ENCODE measurements at regions not wholly inside any gene's neighbourhood (a gene's known extent, or its start where the extent isn't known, plus 50 kb on each side); places are given as distances from the start of the nearest gene placed in this dataset.
A peak's percentile ranks its signal among the peaks of the same experiment; 100 is the strongest.

DNA sequence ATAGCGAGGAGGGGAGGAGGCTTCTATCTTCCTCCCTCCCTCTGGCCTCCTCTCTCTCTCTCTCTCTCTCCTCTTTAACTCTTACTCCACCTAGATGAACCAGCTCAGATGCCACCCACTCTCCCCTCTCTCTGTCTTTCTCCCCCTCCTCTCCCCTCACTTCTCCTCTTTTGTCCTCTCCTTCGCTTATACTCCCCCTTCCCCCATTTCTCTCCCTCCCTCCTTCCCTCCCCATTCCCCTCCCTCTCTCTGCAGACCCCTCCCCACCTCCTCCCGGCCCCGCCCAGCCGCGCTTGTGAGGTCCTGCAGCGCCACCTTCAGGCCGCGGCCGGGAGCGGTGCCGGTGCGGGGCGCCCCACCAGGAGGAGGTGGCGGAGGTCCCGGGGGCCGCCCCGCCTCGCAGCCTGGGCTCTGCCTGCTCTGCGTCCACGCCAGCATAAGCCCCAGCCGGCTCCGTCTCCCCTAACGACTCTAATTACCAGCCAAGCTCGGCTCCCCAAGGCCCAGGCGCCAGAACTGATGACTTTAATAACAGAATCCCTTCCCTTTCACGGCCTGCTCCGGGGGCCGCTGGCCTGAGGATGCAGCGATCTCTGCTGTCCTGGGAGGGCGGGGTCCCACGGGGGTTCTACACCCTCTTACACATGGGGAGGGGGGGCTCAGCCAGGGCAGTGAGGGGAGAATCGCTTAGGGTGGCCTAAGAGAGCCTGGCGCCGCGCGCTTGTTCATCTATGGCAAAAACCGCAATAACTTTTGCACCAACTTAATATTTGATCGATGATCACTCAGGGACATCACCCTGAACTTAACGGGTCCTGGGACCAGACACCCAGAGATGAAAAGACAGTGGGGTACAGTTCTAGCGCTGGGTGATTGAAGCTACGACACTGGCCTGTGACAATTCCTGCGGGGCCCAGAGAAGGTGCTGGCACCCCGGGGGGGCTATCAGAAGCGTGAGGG is 637.3 kb downstream of the MATN1 start:
- no peaks in the 10 kb centered on the region for H4K20me1 ChIP-seq (ENCODE audit: insufficient read depth)
- CTCF ChIA-PET, result interaction anchor here (0.6 to 1.7 kb wide), 13 partner anchors 10 to 670 kb away, joined by 3 to 8 read pairs (median 4); no protein-coding TSS in a partner anchor
- H3K9me3 ChIP-seq (ENCODE audit: control insufficient read depth in 1 of 2, insufficient read depth in 1 of 2, low read depth in 1 of 2, low read length in 2 of 2), result peaks cover 0 to 5% of the 10 kb centered on the region in 2 experiments; a peak in 1 of 4 replicates
- RAD21 ChIA-PET (ENCODE audit: low non-redundant PET in 1 of 2, low total read pairs in 2 of 2, uncharacterized antibody in 2 of 2, unreplicated experiment in 2 of 2), result interaction anchor here (0.6 to 1.6 kb wide), 3 partner anchors 45 to 293 kb away, joined by 3 to 4 read pairs (median 3); no protein-coding TSS in a partner anchor
- H3K36me3 ChIP-seq (ENCODE audit: control insufficient read depth in 1 of 2, insufficient read depth in 2 of 2, low read length in 2 of 2), result no peaks in the 10 kb centered on the region
- H3K27me3 ChIP-seq (ENCODE audit: insufficient read depth, low read length), result no peaks in the 10 kb centered on the region
- DNase-seq (ENCODE audit: low read depth, low spot score), result no peak
- intact Hi-C loops (cut with micrococcal nuclease), result loop anchor here (1.0 to 10.0 kb wide), 4 partner anchors 211 to 621 kb away; no protein-coding TSS in a partner anchor
- BruUV-seq (replicated peaks), result no TSS peak
- no peaks in the 10 kb centered on the region for H3K79me2 ChIP-seq (ENCODE audit: insufficient read depth, low read length)
- ATAC-seq, result peak; percentile 76
- H3K4me3 ChIP-seq (replicated peaks in 1 of 2; ENCODE audit: low read depth in 1 of 2, low read length in 2 of 2), result no peak overlapping the region
- peak overlapping the region; percentile 40; the same call in 1 of the 2 replicates for H3K4me2 ChIP-seq (ENCODE audit: low read length)
- no peak overlapping the region for H3K27ac ChIP-seq (ENCODE audit: low read depth, low read length)
- POLR2A ChIA-PET, result no interaction called here
- H3K9me2 ChIP-seq (ENCODE audit: insufficient read depth), result no peaks in the 10 kb centered on the region
- peaks cover 16 to 31% of the 10 kb centered on the region in 2 experiments for H3K4me1 ChIP-seq (ENCODE audit: control insufficient read depth in 1 of 2, insufficient read depth in 2 of 2, low read length in 2 of 2)
- no peak overlapping the region for H2AFZ ChIP-seq (ENCODE audit: low read depth, low read length, poor library complexity, severe bottlenecking)
- H3K9ac ChIP-seq (ENCODE audit: low read length), result no peak overlapping the region
- TF ChIP-seq RAD21 (IDR thresholded peaks at IDR 0.05; ENCODE audit: low read depth) (peak; percentile 83), SIN3A (IDR thresholded peaks at IDR 0.05; ENCODE audit: low read depth) (no peak)
- TF ChIP-seq, protein P1, sequence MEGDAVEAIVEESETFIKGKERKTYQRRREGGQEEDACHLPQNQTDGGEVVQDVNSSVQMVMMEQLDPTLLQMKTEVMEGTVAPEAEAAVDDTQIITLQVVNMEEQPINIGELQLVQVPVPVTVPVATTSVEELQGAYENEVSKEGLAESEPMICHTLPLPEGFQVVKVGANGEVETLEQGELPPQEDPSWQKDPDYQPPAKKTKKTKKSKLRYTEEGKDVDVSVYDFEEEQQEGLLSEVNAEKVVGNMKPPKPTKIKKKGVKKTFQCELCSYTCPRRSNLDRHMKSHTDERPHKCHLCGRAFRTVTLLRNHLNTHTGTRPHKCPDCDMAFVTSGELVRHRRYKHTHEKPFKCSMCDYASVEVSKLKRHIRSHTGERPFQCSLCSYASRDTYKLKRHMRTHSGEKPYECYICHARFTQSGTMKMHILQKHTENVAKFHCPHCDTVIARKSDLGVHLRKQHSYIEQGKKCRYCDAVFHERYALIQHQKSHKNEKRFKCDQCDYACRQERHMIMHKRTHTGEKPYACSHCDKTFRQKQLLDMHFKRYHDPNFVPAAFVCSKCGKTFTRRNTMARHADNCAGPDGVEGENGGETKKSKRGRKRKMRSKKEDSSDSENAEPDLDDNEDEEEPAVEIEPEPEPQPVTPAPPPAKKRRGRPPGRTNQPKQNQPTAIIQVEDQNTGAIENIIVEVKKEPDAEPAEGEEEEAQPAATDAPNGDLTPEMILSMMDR (IDR thresholded peaks at IDR 0.05 in 2 of 3, conservative IDR thresholded peaks at IDR 0.05 in 1 of 3; ENCODE audit: borderline replicate concordance in 1 of 3, insufficient read depth in 1 of 3, low read depth in 2 of 3, low read length in 2 of 3), result peak; percentile 81 to 89 (median 86)

All from HCT116 (cell line).